ENCODE measurements at regions not wholly inside any gene's neighbourhood (a gene's known extent, or its start where the extent isn't known, plus 50 kb on each side); places are given as distances from the start of the nearest gene placed in this dataset.

- DNase-seq (ENCODE audit: low spot score in 2 of 2) (no peak), FAIRE-seq (no peak)
These were observed 295.0 kb downstream of the CAAP1 start for GRCh38 chr9:26597542-26598149.

- DNase-seq (ENCODE audit: low spot score in 2 of 2) (no peak), FAIRE-seq (no peak)
These were observed 313.5 kb downstream of the CAAP1 start for GRCh38 chr9:26579056-26579455.

- no peak for DNase-seq (ENCODE audit: low spot score in 2 of 2)
These were observed 317.6 kb downstream of the CAAP1 start for GRCh38 chr9:26574898-26575440.

GRCh38 chr9:26574256-26574655, 318.3 kb downstream of the CAAP1 start:
- no peak for FAIRE-seq

More at GRCh38 chr9:26574898-26575440, 317.6 kb downstream of the CAAP1 start:
- FAIRE-seq = no peak

GRCh38 chr9:26567976-26568375, 324.6 kb downstream of the CAAP1 start:
- DNase-seq (ENCODE audit: low spot score in 2 of 2) (no peak), FAIRE-seq (no peak)

More at GRCh38 chr9:26574256-26574655, 318.3 kb downstream of the CAAP1 start:
- DNase-seq (ENCODE audit: low spot score in 2 of 2) = no peak

- DNase-seq (ENCODE audit: low spot score in 2 of 2) (no peak), FAIRE-seq (no peak)
These were observed 326.5 kb downstream of the CAAP1 start for GRCh38 chr9:26566141-26566540.

GRCh38 chr9:26565118-26565517, 327.5 kb downstream of the CAAP1 start:
- FAIRE-seq = no peak
- no peak for DNase-seq (ENCODE audit: low spot score in 2 of 2)

GRCh38 chr9:26562338-26562737, 330.3 kb downstream of the CAAP1 start:
- DNase-seq (ENCODE audit: low spot score in 2 of 2) (no peak), FAIRE-seq (no peak)

GRCh38 chr9:26561928-26562327, 330.7 kb downstream of the CAAP1 start:
- FAIRE-seq (no peak), DNase-seq (ENCODE audit: low spot score in 2 of 2) (no peak)

GRCh38 chr9:26559506-26559905, 333.1 kb downstream of the CAAP1 start:
- DNase-seq (ENCODE audit: low spot score in 2 of 2) = no peak
- FAIRE-seq = no peak

GRCh38 chr9:26551971-26552370, 340.6 kb downstream of the CAAP1 start:
- FAIRE-seq (no peak), DNase-seq (ENCODE audit: low spot score in 2 of 2) (no peak)

- FAIRE-seq (no peak), DNase-seq (ENCODE audit: low spot score in 2 of 2) (no peak)
These were observed 341.2 kb downstream of the CAAP1 start for GRCh38 chr9:26551451-26551850.

GRCh38 chr9:26548781-26549290, 343.8 kb downstream of the CAAP1 start:
- FAIRE-seq = no peak
- no peak for DNase-seq (ENCODE audit: low spot score in 2 of 2)

- DNase-seq (ENCODE audit: low spot score in 2 of 2) (no peak), FAIRE-seq (no peak)
These were observed 352.6 kb downstream of the CAAP1 start for GRCh38 chr9:26539867-26540493.

GRCh38 chr9:26537211-26537610, 355.4 kb downstream of the CAAP1 start:
- DNase-seq (ENCODE audit: low spot score in 2 of 2) (no peak), FAIRE-seq (no peak)

GRCh38 chr9:26535151-26535550, 357.5 kb downstream of the CAAP1 start:
- FAIRE-seq = no peak
- no peak for DNase-seq (ENCODE audit: low spot score in 2 of 2)

- DNase-seq (ENCODE audit: low spot score in 2 of 2) (no peak), FAIRE-seq (no peak)
These were observed 361.8 kb downstream of the CAAP1 start for GRCh38 chr9:26530841-26531240.

- no peak for DNase-seq (ENCODE audit: low spot score in 2 of 2)
- FAIRE-seq = no peak
These were observed 364.7 kb downstream of the CAAP1 start for GRCh38 chr9:26527931-26528330.

- no peak for DNase-seq (ENCODE audit: low spot score in 2 of 2)
- FAIRE-seq = no peak
These were observed 368.3 kb downstream of the CAAP1 start for GRCh38 chr9:26524267-26524666.

- DNase-seq (ENCODE audit: low spot score in 2 of 2) (no peak), FAIRE-seq (no peak)
These were observed 369.0 kb downstream of the CAAP1 start for GRCh38 chr9:26523577-26523976.

- no peak for FAIRE-seq
- DNase-seq (ENCODE audit: low spot score in 2 of 2) = no peak
These were observed 372.5 kb downstream of the CAAP1 start for GRCh38 chr9:26520141-26520540.

GRCh38 chr9:26516773-26517343, 375.7 kb downstream of the CAAP1 start:
- FAIRE-seq = no peak
- DNase-seq (ENCODE audit: low spot score in 2 of 2) = no peak

All from frontal cortex (tissue), 3 donors.